Caco-2 (cell line): ENCODE measurements at regions not wholly inside any gene's neighbourhood (a gene's known extent, or its start where the extent isn't known, plus 50 kb on each side); places are given as distances from the start of the nearest gene placed in this dataset.

Source experiments
- BruUV-seq: library from RNA; stranded (reverse); fragments of 400-500 nt; replicated peaks from 2 replicates; lab custom pipeline; 2021; lab: Mats Ljungman, UMichigan
- CTCF ChIA-PET: fragments of 300-600 bp; sonication (Branson Sonifier 250); formaldehyde crosslinking; loops from one replicate; lab custom pipeline; 2022; ENCODE audit warnings: antibody characterized with exemption; lab: Charles Lee
- POLR2A ChIA-PET: fragments of 300-600 bp; sonication (Branson Sonifier 250); formaldehyde crosslinking; loops from one replicate; lab custom pipeline; 2022; ENCODE audit warnings: antibody characterized with exemption; lab: Charles Lee
- DNase-seq, 2 experiments: peaks; one replicate each; pipeline versions ENCODE4 v3.0.0 to v3.0.0-alpha.2; 2020 to 2022
- H3K27me3 ChIP-seq: replicated peaks from 2 replicates; pipeline ENCODE4 v1.6.0; 2011; ENCODE audit warnings: low read length; ENCODE audit not compliant: control insufficient read depth, insufficient read depth
- H3K36me3 ChIP-seq: 2 replicates; pipeline ENCODE4 v1.5.1; 2011; ENCODE audit warnings: low read length; ENCODE audit not compliant: control insufficient read depth, insufficient read depth
- H3K4me1 ChIP-seq: fragments of 250-450 bp; sonication (Bioruptor Pico); 2 replicates; pipeline ENCODE4 v1.5.1; 2020; ENCODE audit warnings: mild to moderate bottlenecking
- H3K4me3 ChIP-seq: 2 replicates; pipeline ENCODE4 v1.5.1; 2011; ENCODE audit warnings: low read depth, mild to moderate bottlenecking, control low read depth, low read length
- H3K9me3 ChIP-seq: fragments of 250-450 bp; sonication (Bioruptor Pico); 2 replicates; pipeline ENCODE4 v1.5.1; 2020; ENCODE audit warnings: mild to moderate bottlenecking, moderate library complexity
- H3K27ac Mint-ChIP-seq: one replicate; pipeline ENCODE4 v1.8.0; 2022; ENCODE audit warnings: mixed read lengths; ENCODE audit not compliant: unreplicated experiment
- H3K27me3 Mint-ChIP-seq: one replicate; pipeline ENCODE4 v1.8.0; 2022; ENCODE audit warnings: mixed read lengths; ENCODE audit not compliant: insufficient read depth, unreplicated experiment
- H3K36me3 Mint-ChIP-seq: one replicate; pipeline ENCODE4 v1.8.0; 2022; ENCODE audit warnings: mild to moderate bottlenecking, mixed read lengths; ENCODE audit not compliant: insufficient read depth, unreplicated experiment
- H3K4me1 Mint-ChIP-seq: one replicate; pipeline ENCODE4 v1.8.0; 2022; ENCODE audit warnings: low read depth, mixed read lengths; ENCODE audit not compliant: unreplicated experiment
- H3K4me3 Mint-ChIP-seq: one replicate; pipeline ENCODE4 v1.8.0; 2022; ENCODE audit warnings: mild to moderate bottlenecking, moderate library complexity, mixed read lengths; ENCODE audit not compliant: unreplicated experiment
- H3K9me3 Mint-ChIP-seq: one replicate; pipeline ENCODE4 v1.8.0; 2022; ENCODE audit warnings: mixed read lengths; ENCODE audit not compliant: unreplicated experiment
- intact Hi-C: fragments of 100-400 bp; cut with micrococcal nuclease; formaldehyde crosslinking; loops from one replicate; pipeline ENCODE4 v1.10.0; 2022; ENCODE audit not compliant: unreplicated experiment
- TF ChIP-seq, protein P1 (sequence below), 2 experiments: fragments of 200-600 bp in 1 of 2; IDR thresholded peaks; 1 replicate in 1 of 2; 2 replicates in 1 of 2; pipeline versions ENCODE4 v1.5.1 to v1.8.0; 2011 to 2022; ENCODE audit warnings: antibody characterized with exemption in 1 of 2, control low read depth in 1 of 2, inconsistent platforms in 1 of 2, low read depth in 1 of 2, low read length in 1 of 2, mild to moderate bottlenecking in 1 of 2, moderate library complexity in 1 of 2; ENCODE audit not compliant: insufficient read depth in 1 of 2, severe bottlenecking in 1 of 2, unreplicated experiment in 1 of 2

DNA sequence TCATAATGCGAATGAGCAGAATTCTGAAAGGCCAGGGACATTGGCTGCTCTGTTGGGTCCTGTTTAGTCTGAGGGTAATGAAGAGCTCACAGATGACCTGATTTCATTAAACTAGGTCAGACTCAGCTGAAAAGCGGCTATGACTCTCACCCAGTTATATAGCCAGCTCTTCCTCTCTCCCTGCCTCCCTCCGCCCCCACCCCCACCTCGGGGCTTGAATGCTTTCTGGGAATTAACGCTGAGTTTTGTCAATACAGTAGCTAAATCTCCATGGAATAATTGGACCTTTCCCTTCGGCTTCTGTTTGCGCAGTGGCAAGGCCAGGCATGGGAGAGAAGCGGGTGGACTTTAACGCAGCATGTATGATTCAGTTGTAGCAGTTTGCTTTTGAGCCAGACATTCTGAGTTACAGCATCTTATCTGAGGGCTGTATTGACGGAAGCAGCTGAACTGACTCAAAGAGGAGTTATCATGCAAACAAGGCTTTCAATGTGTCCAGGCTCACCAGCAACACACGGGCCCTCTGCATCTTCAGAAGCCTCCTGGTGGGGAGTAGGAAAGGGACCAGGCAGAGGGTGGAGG lies 110.6 kb downstream of the MYCN start:
- Histone ChIP-seq H3K4me3 (no peak overlapping the region), H3K36me3 (no peaks in the 10 kb centered on the region), H3K27me3 (no peaks in the 10 kb centered on the region), H3K4me1 (peaks cover 10% of the 10 kb centered on the region), H3K9me3 (no peaks in the 10 kb centered on the region)
- Mint-ChIP-seq H3K4me1 (no peaks in the 10 kb centered on the region), H3K4me3 (no peak overlapping the region), H3K27me3 (no peaks in the 10 kb centered on the region), H3K27ac (peak overlapping the region; percentile 50), H3K9me3 (no peaks in the 10 kb centered on the region), H3K36me3 (no peaks in the 10 kb centered on the region)
- POLR2A ChIA-PET: no interaction called here
- CTCF ChIA-PET: no interaction called here
- TF ChIP-seq, protein P1, sequence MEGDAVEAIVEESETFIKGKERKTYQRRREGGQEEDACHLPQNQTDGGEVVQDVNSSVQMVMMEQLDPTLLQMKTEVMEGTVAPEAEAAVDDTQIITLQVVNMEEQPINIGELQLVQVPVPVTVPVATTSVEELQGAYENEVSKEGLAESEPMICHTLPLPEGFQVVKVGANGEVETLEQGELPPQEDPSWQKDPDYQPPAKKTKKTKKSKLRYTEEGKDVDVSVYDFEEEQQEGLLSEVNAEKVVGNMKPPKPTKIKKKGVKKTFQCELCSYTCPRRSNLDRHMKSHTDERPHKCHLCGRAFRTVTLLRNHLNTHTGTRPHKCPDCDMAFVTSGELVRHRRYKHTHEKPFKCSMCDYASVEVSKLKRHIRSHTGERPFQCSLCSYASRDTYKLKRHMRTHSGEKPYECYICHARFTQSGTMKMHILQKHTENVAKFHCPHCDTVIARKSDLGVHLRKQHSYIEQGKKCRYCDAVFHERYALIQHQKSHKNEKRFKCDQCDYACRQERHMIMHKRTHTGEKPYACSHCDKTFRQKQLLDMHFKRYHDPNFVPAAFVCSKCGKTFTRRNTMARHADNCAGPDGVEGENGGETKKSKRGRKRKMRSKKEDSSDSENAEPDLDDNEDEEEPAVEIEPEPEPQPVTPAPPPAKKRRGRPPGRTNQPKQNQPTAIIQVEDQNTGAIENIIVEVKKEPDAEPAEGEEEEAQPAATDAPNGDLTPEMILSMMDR (IDR thresholded peaks at IDR 0.05; ENCODE audit: insufficient read depth in 1 of 2, low read depth in 1 of 2, low read length in 1 of 2, severe bottlenecking in 1 of 2, unreplicated experiment in 1 of 2): peak in 1 of 2 experiments; percentile 27
- intact Hi-C loops: no loop called here
- peak; percentile 26 to 47 for DNase-seq
- BruUV-seq: no TSS peak

DNA sequence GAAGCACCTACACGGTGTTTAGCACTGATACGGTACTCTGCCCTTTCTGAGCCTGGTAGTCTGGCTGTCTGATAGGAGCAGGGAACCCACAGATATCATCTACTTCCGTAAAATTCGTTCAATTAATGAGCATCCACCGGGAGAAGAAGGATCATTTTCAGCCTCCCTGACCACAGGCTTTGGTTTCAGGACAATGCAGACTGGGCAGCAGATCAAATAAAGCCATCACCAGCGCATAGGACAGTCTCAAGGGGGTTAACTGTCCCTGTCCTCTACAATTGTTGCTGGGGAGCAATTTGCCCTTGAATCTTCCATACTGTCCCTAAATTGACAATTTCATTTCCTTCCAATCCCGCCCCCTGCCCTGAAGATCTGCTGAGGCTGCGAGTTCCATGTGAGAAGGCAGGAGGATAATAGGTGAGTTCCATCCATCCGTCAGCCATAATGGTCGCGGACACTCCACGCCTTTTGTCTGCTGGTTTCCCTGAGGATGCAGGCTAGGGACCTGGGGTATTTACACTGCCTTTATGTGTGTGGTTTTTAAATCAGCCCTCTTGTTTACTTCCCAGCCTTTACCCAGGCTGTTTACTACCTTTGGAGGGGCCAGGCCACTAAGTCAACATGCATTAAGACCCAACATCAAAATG lies 110.0 kb downstream of the MYCN start:
- no peak overlapping the region for H3K27ac Mint-ChIP-seq
- no peaks in the 10 kb centered on the region for H3K9me3 Mint-ChIP-seq
- no peak overlapping the region for H3K4me3 ChIP-seq
- intact Hi-C loops: no loop called here
- no peaks in the 10 kb centered on the region for H3K9me3 ChIP-seq
- no peaks in the 10 kb centered on the region for H3K36me3 ChIP-seq
- H3K4me3 Mint-ChIP-seq: no peak overlapping the region
- no peaks in the 10 kb centered on the region for H3K36me3 Mint-ChIP-seq
- DNase-seq: no peak
- CTCF ChIA-PET: no interaction called here
- H3K27me3 ChIP-seq: no peaks in the 10 kb centered on the region
- no peaks in the 10 kb centered on the region for H3K4me1 Mint-ChIP-seq
- POLR2A ChIA-PET: no interaction called here
- no peaks in the 10 kb centered on the region for H3K27me3 Mint-ChIP-seq
- TF ChIP-seq, protein P1 (IDR thresholded peaks at IDR 0.05; ENCODE audit: insufficient read depth in 1 of 2, low read depth in 1 of 2, low read length in 1 of 2, severe bottlenecking in 1 of 2, unreplicated experiment in 1 of 2): no peak
- BruUV-seq: no TSS peak
- H3K4me1 ChIP-seq: peaks cover 10% of the 10 kb centered on the region

DNA sequence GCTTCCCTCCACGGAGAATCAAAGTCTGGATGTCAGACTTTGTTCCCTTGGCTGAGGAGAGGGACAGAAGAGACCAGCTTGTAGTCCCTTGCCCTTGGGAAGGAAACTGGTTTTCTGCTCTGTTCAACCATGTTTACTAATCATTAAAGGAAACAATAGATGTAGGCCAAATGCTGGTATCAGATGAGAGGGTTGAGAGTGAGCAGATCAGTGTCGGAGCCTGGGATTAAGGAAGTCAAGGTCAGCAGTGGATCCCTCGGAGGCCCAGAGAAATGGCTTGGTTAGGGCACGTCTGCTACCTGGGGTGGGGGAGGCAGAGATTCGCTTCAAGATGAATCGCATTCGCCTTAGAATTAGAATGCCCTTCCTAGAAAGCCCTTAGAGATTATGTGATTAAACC lies 109.1 kb downstream of the MYCN start:
- DNase-seq: no peak
- Mint-ChIP-seq H3K27ac (no peak overlapping the region), H3K9me3 (no peaks in the 10 kb centered on the region), H3K27me3 (no peaks in the 10 kb centered on the region), H3K36me3 (no peaks in the 10 kb centered on the region), H3K4me1 (no peaks in the 10 kb centered on the region), H3K4me3 (no peak overlapping the region)
- ChIA-PET CTCF (no interaction called here), POLR2A (no interaction called here)
- H3K9me3 ChIP-seq: no peaks in the 10 kb centered on the region
- BruUV-seq: no TSS peak
- H3K4me3 ChIP-seq: no peak overlapping the region
- intact Hi-C loops: no loop called here
- TF ChIP-seq, protein P1 (IDR thresholded peaks at IDR 0.05; ENCODE audit: insufficient read depth in 1 of 2, low read depth in 1 of 2, low read length in 1 of 2, severe bottlenecking in 1 of 2, unreplicated experiment in 1 of 2): no peak
- peaks cover 10% of the 10 kb centered on the region for H3K4me1 ChIP-seq
- no peaks in the 10 kb centered on the region for H3K36me3 ChIP-seq
- no peaks in the 10 kb centered on the region for H3K27me3 ChIP-seq
